Neural progenitor cell (in vitro differentiated cells): ENCODE measurements at regions not wholly inside any gene's neighbourhood (a gene's known extent, or its start where the extent isn't known, plus 50 kb on each side); places are given as distances from the start of the nearest gene placed in this dataset. TPM values are rescaled to one million over a fixed set of nuclear protein-coding genes. Genes with fewer than 3 reads are reported as not detected.

Experiments
- DNase-seq: peaks from one replicate; pipeline ENCODE4 v3.0.0-alpha.2; 2016; ENCODE audit warnings: low spot score
- H2AFZ ChIP-seq: fragments of 200-600 bp; sonication (generic); replicated peaks from 2 replicates; pipeline ENCODE4 v1.6.1; 2016; ENCODE audit warnings: antibody characterized with exemption
- H3F3A ChIP-seq: fragments of 200-600 bp; sonication (generic); 2 replicates; pipeline ENCODE4 v1.6.1; 2016; ENCODE audit warnings: antibody characterized with exemption, low read depth
- H3K27ac ChIP-seq: fragments of 200-600 bp; sonication (generic); 2 replicates; pipeline ENCODE4 v1.5.1; 2016; ENCODE audit warnings: mild to moderate bottlenecking
- H3K27me3 ChIP-seq: fragments of 200-600 bp; sonication (generic); 2 replicates; pipeline ENCODE4 v1.6.1; 2016; ENCODE audit warnings: mild to moderate bottlenecking, moderate library complexity
- H3K36me3 ChIP-seq: fragments of 200-600 bp; sonication (generic); 2 replicates; pipeline ENCODE4 v1.5.1; 2016
- H3K4me1 ChIP-seq: fragments of 200-600 bp; sonication (generic); 2 replicates; pipeline ENCODE4 v1.6.1; 2016; ENCODE audit warnings: mixed run types
- H3K4me2 ChIP-seq: fragments of 200-600 bp; sonication (generic); 2 replicates; pipeline ENCODE4 v1.6.1; 2016
- H3K4me3 ChIP-seq: fragments of 200-600 bp; sonication (generic); 2 replicates; pipeline ENCODE4 v1.5.1; 2016
- H3K79me2 ChIP-seq: fragments of 200-600 bp; sonication (generic); 2 replicates; pipeline ENCODE4 v1.6.1; 2016; ENCODE audit warnings: low read depth
- H3K9ac ChIP-seq: fragments of 200-600 bp; sonication (generic); 2 replicates; pipeline ENCODE4 v1.6.1; 2016
- H3K9me3 ChIP-seq: fragments of 200-600 bp; sonication (generic); 2 replicates; pipeline ENCODE4 v1.5.1; 2016; ENCODE audit warnings: low read depth
- H4K20me1 ChIP-seq: fragments of 200-600 bp; sonication (generic); 2 replicates; pipeline ENCODE4 v1.6.1; 2016; ENCODE audit warnings: low read depth
- H3K27ac Mint-ChIP-seq: 3 replicates; pipeline ENCODE4 v1.8.0; 2021; ENCODE audit warnings: mixed read lengths
- H3K27me3 Mint-ChIP-seq: 2 replicates; pipeline ENCODE4 v1.8.0; 2022; ENCODE audit warnings: low read depth, mild to moderate bottlenecking, inconsistent platforms, moderate library complexity, mixed read lengths; ENCODE audit not compliant: insufficient read depth
- H3K36me3 Mint-ChIP-seq: 3 replicates; pipeline ENCODE4 v1.8.0; 2021; ENCODE audit warnings: mixed read lengths
- H3K4me1 Mint-ChIP-seq: 3 replicates; pipeline ENCODE4 v1.8.0; 2021; ENCODE audit warnings: mixed read lengths
- H3K4me3 Mint-ChIP-seq: 3 replicates; pipeline ENCODE4 v1.8.0; 2021; ENCODE audit warnings: mild to moderate bottlenecking, moderate library complexity, mixed read lengths
- H3K9me3 Mint-ChIP-seq: 3 replicates; pipeline ENCODE4 v1.8.0; 2020; ENCODE audit warnings: mixed read lengths
- EZH2 ChIP-seq: fragments of 200-600 bp; sonication (generic); IDR thresholded peaks from 2 replicates; pipeline ENCODE4 v1.6.1; 2017; ENCODE audit warnings: antibody characterized with exemption, mild to moderate bottlenecking, moderate library complexity
- EZH2phosphoT487 ChIP-seq: fragments of 200-600 bp; sonication (generic); IDR thresholded peaks from 2 replicates; pipeline ENCODE4 v1.6.1; 2017; ENCODE audit warnings: antibody characterized with exemption
- small RNA-seq: library from RNA; depleted of rRNA; stranded (forward); fragments of <200 nt; gene quantifications from one replicate; pipeline ENCODE3, GENCODE V24; 2015
- TF ChIP-seq, protein P1 (sequence below): fragments of 200-600 bp; sonication (generic); IDR thresholded peaks from 2 replicates; pipeline ENCODE4 v1.5.1; 2017; ENCODE audit warnings: antibody characterized with exemption, mild to moderate bottlenecking

DNA sequence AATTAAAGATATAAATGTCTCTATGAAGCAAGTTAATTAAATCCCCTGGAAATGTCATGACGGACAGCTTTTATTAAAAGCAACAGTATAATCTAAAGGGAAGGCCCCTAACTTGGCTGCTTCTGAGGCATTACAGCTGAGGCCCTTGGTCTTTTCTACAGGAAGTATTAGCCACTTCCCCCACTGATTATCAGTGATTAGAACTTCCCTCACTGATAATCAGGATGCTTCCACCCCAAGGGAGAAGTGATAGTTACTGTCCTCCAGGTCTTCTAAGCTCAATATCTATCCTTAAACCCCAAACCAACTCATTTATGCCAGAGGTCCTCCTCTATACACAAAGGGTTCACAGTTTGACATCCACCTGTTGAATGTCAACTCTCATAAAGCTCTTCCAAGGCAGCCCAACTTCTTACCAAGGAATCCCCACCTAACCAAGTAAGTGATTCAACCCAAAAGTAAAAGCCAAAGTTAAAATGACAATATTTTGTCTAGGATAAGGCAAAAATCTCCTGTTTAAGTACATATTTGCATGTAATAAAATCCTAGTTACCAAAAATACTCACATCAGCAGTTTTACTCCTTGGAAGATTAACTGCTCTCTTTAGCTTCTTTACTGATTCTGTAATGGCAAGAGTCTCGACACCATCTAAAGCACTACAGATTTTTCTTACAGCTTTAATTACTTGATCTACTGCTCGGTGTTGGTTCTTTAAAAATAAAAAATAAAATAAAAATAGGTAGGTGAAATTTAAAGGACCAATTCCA is 58.6 kb upstream of the RPS13 start:
- H3K27ac ChIP-seq: no peak overlapping the region
- H3K9me3 ChIP-seq: no peaks in the 10 kb centered on the region
- peaks cover 2% of the 10 kb centered on the region for H3K4me1 ChIP-seq
- H3K9me3 Mint-ChIP-seq: no peaks in the 10 kb centered on the region
- no peaks in the 10 kb centered on the region for H3F3A ChIP-seq
- peaks cover 33% of the 10 kb centered on the region for H3K36me3 Mint-ChIP-seq
- no peak overlapping the region for H3K9ac ChIP-seq
- DNase-seq: no peak
- H3K27me3 Mint-ChIP-seq: no peaks in the 10 kb centered on the region
- TF ChIP-seq EZH2phosphoT487 (no peak), EZH2 (no peak)
- TF ChIP-seq, protein P1, sequence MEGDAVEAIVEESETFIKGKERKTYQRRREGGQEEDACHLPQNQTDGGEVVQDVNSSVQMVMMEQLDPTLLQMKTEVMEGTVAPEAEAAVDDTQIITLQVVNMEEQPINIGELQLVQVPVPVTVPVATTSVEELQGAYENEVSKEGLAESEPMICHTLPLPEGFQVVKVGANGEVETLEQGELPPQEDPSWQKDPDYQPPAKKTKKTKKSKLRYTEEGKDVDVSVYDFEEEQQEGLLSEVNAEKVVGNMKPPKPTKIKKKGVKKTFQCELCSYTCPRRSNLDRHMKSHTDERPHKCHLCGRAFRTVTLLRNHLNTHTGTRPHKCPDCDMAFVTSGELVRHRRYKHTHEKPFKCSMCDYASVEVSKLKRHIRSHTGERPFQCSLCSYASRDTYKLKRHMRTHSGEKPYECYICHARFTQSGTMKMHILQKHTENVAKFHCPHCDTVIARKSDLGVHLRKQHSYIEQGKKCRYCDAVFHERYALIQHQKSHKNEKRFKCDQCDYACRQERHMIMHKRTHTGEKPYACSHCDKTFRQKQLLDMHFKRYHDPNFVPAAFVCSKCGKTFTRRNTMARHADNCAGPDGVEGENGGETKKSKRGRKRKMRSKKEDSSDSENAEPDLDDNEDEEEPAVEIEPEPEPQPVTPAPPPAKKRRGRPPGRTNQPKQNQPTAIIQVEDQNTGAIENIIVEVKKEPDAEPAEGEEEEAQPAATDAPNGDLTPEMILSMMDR: no peak
- H3K4me1 Mint-ChIP-seq: no peaks in the 10 kb centered on the region
- H3K27ac Mint-ChIP-seq: no peak overlapping the region
- H3K79me2 ChIP-seq: peaks cover 2% of the 10 kb centered on the region
- peaks cover 23% of the 10 kb centered on the region for H3K36me3 ChIP-seq
- no peak overlapping the region for H3K4me2 ChIP-seq
- no peaks in the 10 kb centered on the region for H3K27me3 ChIP-seq
- no peak overlapping the region for H3K4me3 Mint-ChIP-seq
- H3K4me3 ChIP-seq: no peak overlapping the region
- H4K20me1 ChIP-seq: no peaks in the 10 kb centered on the region
- H2AFZ ChIP-seq: no peak overlapping the region

DNA sequence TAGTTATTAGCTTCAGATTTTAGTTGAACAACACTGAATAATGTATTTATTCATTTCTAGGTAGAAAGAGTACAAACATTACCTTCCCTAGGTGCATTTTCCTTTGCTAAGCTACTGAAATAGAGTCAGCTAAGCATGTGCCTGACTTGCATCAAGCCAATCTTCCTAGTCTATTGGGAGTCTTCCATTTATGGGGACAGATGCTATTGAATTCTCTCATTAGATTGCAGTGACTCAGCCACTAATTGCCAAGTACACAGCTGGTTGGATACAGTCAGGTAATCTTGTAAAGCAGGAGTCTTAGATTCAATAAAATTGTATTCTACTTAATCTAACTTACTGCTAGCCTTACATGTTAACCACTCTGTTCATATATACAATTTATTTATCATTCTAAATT is 55.2 kb upstream of the RPS13 start:
- no peak overlapping the region for H3K27ac ChIP-seq
- no peak overlapping the region for H3K4me3 Mint-ChIP-seq
- H3K9me3 ChIP-seq: no peaks in the 10 kb centered on the region
- no peak overlapping the region for H3K4me2 ChIP-seq
- H2AFZ ChIP-seq: no peak overlapping the region
- no peak overlapping the region for H3K9ac ChIP-seq
- TF ChIP-seq, protein P1: no peak
- TF ChIP-seq EZH2 (no peak), EZH2phosphoT487 (no peak)
- H3K27ac Mint-ChIP-seq: no peak overlapping the region
- no peaks in the 10 kb centered on the region for H3K4me1 Mint-ChIP-seq
- no peaks in the 10 kb centered on the region for H3K9me3 Mint-ChIP-seq
- H3K4me1 ChIP-seq: no peaks in the 10 kb centered on the region
- DNase-seq: no peak
- H4K20me1 ChIP-seq: no peaks in the 10 kb centered on the region
- peaks cover 30% of the 10 kb centered on the region for H3K36me3 ChIP-seq
- H3K27me3 Mint-ChIP-seq: no peaks in the 10 kb centered on the region
- no peaks in the 10 kb centered on the region for H3F3A ChIP-seq
- no peaks in the 10 kb centered on the region for H3K79me2 ChIP-seq
- H3K4me3 ChIP-seq: no peak overlapping the region
- H3K27me3 ChIP-seq: no peaks in the 10 kb centered on the region
- peaks cover 28% of the 10 kb centered on the region for H3K36me3 Mint-ChIP-seq

DNA sequence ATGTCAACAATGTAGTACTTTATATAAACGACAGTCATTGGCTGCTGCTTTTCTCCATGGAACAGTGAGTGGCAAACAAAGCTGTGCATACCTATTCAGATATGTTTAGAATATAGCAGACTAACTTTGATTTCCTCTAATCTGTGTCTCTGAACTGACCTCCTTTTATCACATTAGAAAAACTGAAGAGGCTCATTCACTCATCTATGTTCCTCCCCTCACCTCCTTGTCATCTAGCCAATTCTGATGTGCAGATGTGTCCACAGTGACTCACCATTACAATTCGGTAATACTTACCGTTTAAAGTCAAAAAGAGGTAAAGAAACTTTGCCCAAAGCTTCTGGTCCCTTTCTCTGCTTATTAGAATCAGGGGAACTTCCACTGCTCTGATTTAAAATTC is 51.5 kb upstream of the RPS13 start:
- Histone ChIP-seq H3K9ac (no peak overlapping the region), H3F3A (no peaks in the 10 kb centered on the region), H4K20me1 (no peaks in the 10 kb centered on the region), H3K4me3 (no peak overlapping the region), H3K4me2 (no peak overlapping the region), H3K79me2 (no peaks in the 10 kb centered on the region), H3K36me3 (peaks cover 24% of the 10 kb centered on the region), H3K27ac (no peak overlapping the region), H2AFZ (no peak overlapping the region), H3K4me1 (no peaks in the 10 kb centered on the region), H3K27me3 (no peaks in the 10 kb centered on the region), H3K9me3 (no peaks in the 10 kb centered on the region)
- no peaks in the 10 kb centered on the region for H3K27me3 Mint-ChIP-seq
- no peak overlapping the region for H3K27ac Mint-ChIP-seq
- no peak overlapping the region for H3K4me3 Mint-ChIP-seq
- peaks cover 20% of the 10 kb centered on the region for H3K36me3 Mint-ChIP-seq
- TF ChIP-seq EZH2 (no peak), EZH2phosphoT487 (no peak)
- TF ChIP-seq, protein P1: no peak
- no peaks in the 10 kb centered on the region for H3K9me3 Mint-ChIP-seq
- no peak for DNase-seq
- no peaks in the 10 kb centered on the region for H3K4me1 Mint-ChIP-seq

Small RNA genes lying in the stretch of these regions (small RNA-seq; reads per million reads assigned to genes)
- not detected for gene AC126389.1
